ENCODE measurements at regions not wholly inside any gene's neighbourhood (a gene's known extent, or its start where the extent isn't known, plus 50 kb on each side); places are given as distances from the start of the nearest gene placed in this dataset.

GRCh38 chr11:92675303-92675702 is 294.1 kb upstream of the MTNR1B start:
- DNase-seq (ENCODE audit: low read depth), result no peak
- TF ChIP-seq CTCF (IDR thresholded peaks at IDR 0.05; ENCODE audit: insufficient read depth, low read depth, low read length), result no peak
- no peak overlapping the region for H3K4me3 ChIP-seq (ENCODE audit: low read depth, low read length)

GRCh38 chr11:92675810-92676209 is 293.6 kb upstream of the MTNR1B start:
- TF ChIP-seq CTCF (IDR thresholded peaks at IDR 0.05; ENCODE audit: insufficient read depth, low read depth, low read length), result no peak
- DNase-seq (ENCODE audit: low read depth), result no peak
- H3K4me3 ChIP-seq (ENCODE audit: low read depth, low read length), result no peak overlapping the region

- no peak overlapping the region for H3K4me3 ChIP-seq (ENCODE audit: low read depth, low read length)
- no peak for TF ChIP-seq CTCF (IDR thresholded peaks at IDR 0.05; ENCODE audit: insufficient read depth, low read depth, low read length)
- DNase-seq (ENCODE audit: low read depth), result no peak
Measured at GRCh38 chr11:92678008-92678611, 291.3 kb upstream of the MTNR1B start.

GRCh38 chr11:92681586-92681985 is 287.9 kb upstream of the MTNR1B start:
- DNase-seq (ENCODE audit: low read depth), result no peak
- H3K4me3 ChIP-seq (ENCODE audit: low read depth, low read length), result no peak overlapping the region
- no peak for TF ChIP-seq CTCF (IDR thresholded peaks at IDR 0.05; ENCODE audit: insufficient read depth, low read depth, low read length)

GRCh38 chr11:92682136-92682535 is 287.3 kb upstream of the MTNR1B start:
- no peak overlapping the region for H3K4me3 ChIP-seq (ENCODE audit: low read depth, low read length)
- DNase-seq (ENCODE audit: low read depth), result no peak
- no peak for TF ChIP-seq CTCF (IDR thresholded peaks at IDR 0.05; ENCODE audit: insufficient read depth, low read depth, low read length)

- no peak overlapping the region for H3K4me3 ChIP-seq (ENCODE audit: low read depth, low read length)
- TF ChIP-seq CTCF (IDR thresholded peaks at IDR 0.05; ENCODE audit: insufficient read depth, low read depth, low read length), result no peak
- no peak for DNase-seq (ENCODE audit: low read depth)
Measured at GRCh38 chr11:92682952-92683351, 286.5 kb upstream of the MTNR1B start.

- H3K4me3 ChIP-seq (ENCODE audit: low read depth, low read length), result no peak overlapping the region
- DNase-seq (ENCODE audit: low read depth), result no peak
- TF ChIP-seq CTCF (IDR thresholded peaks at IDR 0.05; ENCODE audit: insufficient read depth, low read depth, low read length), result no peak
Measured at GRCh38 chr11:92685049-92685448, 284.4 kb upstream of the MTNR1B start.

Measured in fibroblast of villous mesenchyme (primary cell).